Calu3 (cell line): ENCODE measurements at regions not wholly inside any gene's neighbourhood (a gene's known extent, or its start where the extent isn't known, plus 50 kb on each side); places are given as distances from the start of the nearest gene placed in this dataset.

Experiments used
- BruUV-seq: library from RNA; stranded (reverse); fragments of 400-500 nt; replicated peaks from 2 replicates; lab custom pipeline; 2021; lab: Mats Ljungman, UMichigan
- CTCF ChIA-PET: fragments of 300-600 bp; sonication (Branson Sonifier 250); formaldehyde crosslinking; loops from one replicate; lab custom pipeline; 2022; ENCODE audit warnings: antibody characterized with exemption; lab: Charles Lee
- DNase-seq: peaks from one replicate; pipeline ENCODE4 v3.0.0; 2022
- H3K27ac Mint-ChIP-seq: one replicate; pipeline ENCODE4 v1.8.0; 2022; ENCODE audit warnings: mixed read lengths; ENCODE audit not compliant: unreplicated experiment
- H3K27me3 Mint-ChIP-seq: one replicate; pipeline ENCODE4 v1.8.0; 2022; ENCODE audit warnings: mixed read lengths; ENCODE audit not compliant: unreplicated experiment
- H3K36me3 Mint-ChIP-seq: one replicate; pipeline ENCODE4 v1.8.0; 2022; ENCODE audit warnings: mild to moderate bottlenecking, moderate library complexity, mixed read lengths; ENCODE audit not compliant: insufficient read depth, unreplicated experiment
- H3K4me1 Mint-ChIP-seq: one replicate; pipeline ENCODE4 v1.8.0; 2022; ENCODE audit warnings: mild to moderate bottlenecking, low read depth, mixed read lengths; ENCODE audit not compliant: unreplicated experiment
- H3K4me3 Mint-ChIP-seq: one replicate; pipeline ENCODE4 v1.8.0; 2022; ENCODE audit warnings: mild to moderate bottlenecking, low read depth, moderate library complexity, mixed read lengths; ENCODE audit not compliant: unreplicated experiment
- H3K9me3 Mint-ChIP-seq: one replicate; pipeline ENCODE4 v1.8.0; 2022; ENCODE audit warnings: low read depth, mixed read lengths; ENCODE audit not compliant: unreplicated experiment
- intact Hi-C: fragments of 100-400 bp; cut with micrococcal nuclease; formaldehyde crosslinking; loops from one replicate; pipeline ENCODE4 v1.10.0; 2022; ENCODE audit not compliant: unreplicated experiment
- TF ChIP-seq, protein P1 (sequence below): fragments of 200-600 bp; IDR thresholded peaks from one replicate; pipeline ENCODE4 v1.8.0; 2022; ENCODE audit warnings: antibody characterized with exemption; ENCODE audit not compliant: unreplicated experiment

DNA sequence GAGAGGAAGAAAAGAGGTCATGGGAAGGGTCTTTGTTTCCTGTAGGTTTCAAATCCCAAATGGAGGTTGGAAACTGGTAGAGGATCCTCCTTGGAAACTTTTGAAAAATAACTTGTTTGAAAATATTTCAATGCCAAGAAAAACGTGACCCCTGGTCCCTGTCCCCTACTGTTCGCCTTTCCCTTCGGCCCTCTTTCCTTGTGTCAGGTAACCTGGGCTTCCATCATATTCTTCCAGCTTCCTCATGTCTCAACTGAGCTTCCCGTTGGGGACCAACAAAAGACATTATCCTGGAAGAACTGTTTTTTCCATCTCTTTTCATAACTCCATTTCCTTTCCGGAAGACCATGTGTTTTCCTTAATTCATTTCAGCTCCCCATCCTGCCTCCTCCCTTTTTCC lies 266.8 kb upstream of the ANKRD55 start:
- H3K4me3 Mint-ChIP-seq: no peak overlapping the region
- TF ChIP-seq, protein P1, sequence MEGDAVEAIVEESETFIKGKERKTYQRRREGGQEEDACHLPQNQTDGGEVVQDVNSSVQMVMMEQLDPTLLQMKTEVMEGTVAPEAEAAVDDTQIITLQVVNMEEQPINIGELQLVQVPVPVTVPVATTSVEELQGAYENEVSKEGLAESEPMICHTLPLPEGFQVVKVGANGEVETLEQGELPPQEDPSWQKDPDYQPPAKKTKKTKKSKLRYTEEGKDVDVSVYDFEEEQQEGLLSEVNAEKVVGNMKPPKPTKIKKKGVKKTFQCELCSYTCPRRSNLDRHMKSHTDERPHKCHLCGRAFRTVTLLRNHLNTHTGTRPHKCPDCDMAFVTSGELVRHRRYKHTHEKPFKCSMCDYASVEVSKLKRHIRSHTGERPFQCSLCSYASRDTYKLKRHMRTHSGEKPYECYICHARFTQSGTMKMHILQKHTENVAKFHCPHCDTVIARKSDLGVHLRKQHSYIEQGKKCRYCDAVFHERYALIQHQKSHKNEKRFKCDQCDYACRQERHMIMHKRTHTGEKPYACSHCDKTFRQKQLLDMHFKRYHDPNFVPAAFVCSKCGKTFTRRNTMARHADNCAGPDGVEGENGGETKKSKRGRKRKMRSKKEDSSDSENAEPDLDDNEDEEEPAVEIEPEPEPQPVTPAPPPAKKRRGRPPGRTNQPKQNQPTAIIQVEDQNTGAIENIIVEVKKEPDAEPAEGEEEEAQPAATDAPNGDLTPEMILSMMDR: no peak
- no peak overlapping the region for H3K27ac Mint-ChIP-seq
- H3K27me3 Mint-ChIP-seq: no peaks in the 10 kb centered on the region
- H3K4me1 Mint-ChIP-seq: no peaks in the 10 kb centered on the region
- BruUV-seq: no TSS peak
- no peaks in the 10 kb centered on the region for H3K9me3 Mint-ChIP-seq
- H3K36me3 Mint-ChIP-seq: peaks cover 4% of the 10 kb centered on the region
- CTCF ChIA-PET: no interaction called here
- intact Hi-C loops: no loop called here
- DNase-seq: no peak

DNA sequence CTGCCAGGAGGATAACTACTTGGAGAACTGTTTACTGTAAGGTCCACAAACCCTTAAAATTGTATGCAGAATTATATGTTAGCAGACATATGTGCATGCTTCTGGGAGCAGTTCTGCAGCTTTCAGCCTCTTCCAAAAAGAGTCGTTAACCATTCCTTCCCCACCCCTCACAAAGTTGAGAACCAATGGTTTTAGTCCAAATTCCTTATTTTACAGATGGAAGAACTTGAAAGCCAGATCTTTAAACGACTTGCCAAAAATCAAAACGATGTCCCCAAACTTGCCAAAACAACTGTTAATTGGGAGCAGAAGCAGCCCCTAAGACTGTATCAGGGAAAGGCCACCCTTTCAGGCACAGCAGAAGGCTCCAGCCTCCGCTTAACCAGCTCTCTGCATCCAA lies 266.4 kb upstream of the ANKRD55 start:
- Mint-ChIP-seq H3K27ac (no peak overlapping the region), H3K27me3 (no peaks in the 10 kb centered on the region), H3K4me1 (no peaks in the 10 kb centered on the region), H3K36me3 (peaks cover 4% of the 10 kb centered on the region), H3K4me3 (no peak overlapping the region), H3K9me3 (no peaks in the 10 kb centered on the region)
- no TSS peak for BruUV-seq
- DNase-seq: no peak
- TF ChIP-seq, protein P1: no peak
- intact Hi-C loops: no loop called here
- CTCF ChIA-PET: no interaction called here

DNA sequence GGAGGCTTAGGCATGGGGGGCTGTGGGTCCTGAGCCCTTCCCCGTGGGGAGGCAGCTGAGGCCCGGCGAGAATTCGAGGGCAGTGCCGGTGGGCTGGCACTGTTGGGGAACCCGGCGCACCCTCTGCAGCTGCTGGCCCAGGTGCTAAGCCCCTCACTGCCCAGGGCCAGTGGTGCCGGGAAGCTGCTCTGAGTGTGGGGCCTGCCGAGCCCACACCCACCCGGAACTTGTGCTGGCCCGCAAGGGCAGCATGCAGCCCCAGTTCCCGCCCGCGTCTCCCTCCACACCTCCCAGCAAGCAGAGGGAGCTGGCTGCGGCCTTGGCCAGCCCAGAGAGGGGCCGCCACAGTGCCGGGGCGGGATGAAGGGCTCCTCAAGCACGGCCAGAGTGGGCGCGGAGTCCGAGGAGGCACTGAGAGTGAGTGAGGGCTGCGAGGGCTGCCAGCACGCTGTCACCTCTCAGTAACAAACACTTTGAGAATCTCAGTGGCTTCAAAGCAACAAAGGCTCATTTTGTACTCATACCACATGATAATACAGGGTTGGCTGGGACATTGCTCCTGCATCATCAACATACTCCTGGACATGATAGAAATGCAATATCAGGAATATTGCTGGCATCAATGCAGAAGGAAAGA lies 265.7 kb upstream of the ANKRD55 start:
- H3K4me1 Mint-ChIP-seq: no peaks in the 10 kb centered on the region
- H3K9me3 Mint-ChIP-seq: no peaks in the 10 kb centered on the region
- H3K36me3 Mint-ChIP-seq: peaks cover 4% of the 10 kb centered on the region
- DNase-seq: no peak
- BruUV-seq: no TSS peak
- no peak overlapping the region for H3K27ac Mint-ChIP-seq
- intact Hi-C loops: no loop called here
- H3K4me3 Mint-ChIP-seq: no peak overlapping the region
- CTCF ChIA-PET: no interaction called here
- TF ChIP-seq, protein P1: no peak
- H3K27me3 Mint-ChIP-seq: no peaks in the 10 kb centered on the region

DNA sequence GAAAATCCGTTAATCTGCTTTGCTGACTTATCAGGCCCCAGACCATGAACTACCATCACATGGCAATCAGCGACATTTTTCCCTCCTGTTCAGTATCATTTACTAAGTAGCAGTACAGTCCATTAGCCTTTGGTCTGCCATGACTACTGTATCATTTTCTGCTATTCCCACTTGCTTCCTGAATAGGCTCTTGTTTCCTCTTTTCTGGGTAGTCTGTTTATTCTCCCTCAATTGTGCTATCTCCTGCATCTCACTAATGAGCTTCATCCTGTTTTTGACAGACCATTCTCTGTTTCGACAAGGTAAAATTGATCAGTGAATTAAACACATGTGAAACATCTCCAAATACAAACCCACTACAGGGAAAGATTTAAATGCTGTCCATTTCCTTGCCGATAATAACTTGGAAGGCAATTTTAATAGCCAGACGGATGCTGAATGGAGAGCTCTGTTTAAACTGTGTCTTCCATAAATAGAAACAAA lies 263.5 kb upstream of the ANKRD55 start:
- H3K36me3 Mint-ChIP-seq: peaks cover 4% of the 10 kb centered on the region
- H3K4me3 Mint-ChIP-seq: no peak overlapping the region
- H3K9me3 Mint-ChIP-seq: no peaks in the 10 kb centered on the region
- intact Hi-C loops: no loop called here
- no TSS peak for BruUV-seq
- peaks cover 8% of the 10 kb centered on the region for H3K4me1 Mint-ChIP-seq
- no peak for DNase-seq
- H3K27ac Mint-ChIP-seq: no peak overlapping the region
- H3K27me3 Mint-ChIP-seq: no peaks in the 10 kb centered on the region
- CTCF ChIA-PET: no interaction called here
- TF ChIP-seq, protein P1: no peak
